ENCODE measurements at regions not wholly inside any gene's neighbourhood (a gene's known extent, or its start where the extent isn't known, plus 50 kb on each side); places are given as distances from the start of the nearest gene placed in this dataset.
"Not testable (repeated sequence)": the region's sequence is repeated elsewhere in the genome, so short reads cannot be mapped to it uniquely, and the experiment has no call there.

- no peaks in the 10 kb centered on the region for H3K9me3 ChIP-seq
- no peaks in the 10 kb centered on the region for H3K4me1 ChIP-seq
- DNase-seq (no peak), FAIRE-seq (no peak), ATAC-seq (no peak)
- no peak overlapping the region for H3K4me3 ChIP-seq
- no peak overlapping the region for H3K27ac ChIP-seq
- intact Hi-C loops (cut with DNase I): no loop called here
- 78 to 80% methylated on average over 5 of the region's 5 CpGs for WGBS, 2 donors
- no peaks in the 10 kb centered on the region for H3K36me3 ChIP-seq
- no peak for TF ChIP-seq CTCF (IDR thresholded peaks at IDR 0.05)
- H3K27me3 ChIP-seq: no peaks in the 10 kb centered on the region
Measured at GRCh38 chr6:125446011-125446410, 144.2 kb upstream of the HDDC2 start.

GRCh38 chr6:125451750-125452149 lies 150.0 kb upstream of the HDDC2 start:
- H3K36me3 ChIP-seq: no peaks in the 10 kb centered on the region
- FAIRE-seq: no peak
- H3K9me3 ChIP-seq: no peaks in the 10 kb centered on the region
- no peaks in the 10 kb centered on the region for H3K27me3 ChIP-seq
- no peaks in the 10 kb centered on the region for H3K4me1 ChIP-seq
- WGBS, 2 donors: 19 to 33% methylated on average over 2 of the region's 2 CpGs
- no peak for DNase-seq
- no peak for TF ChIP-seq CTCF (IDR thresholded peaks at IDR 0.05)
- intact Hi-C loops (cut with DNase I): no loop called here
- no peak for ATAC-seq
- no peak overlapping the region for H3K27ac ChIP-seq
- no peak overlapping the region for H3K4me3 ChIP-seq

GRCh38 chr6:125453516-125453915 lies 151.7 kb upstream of the HDDC2 start:
- WGBS, 2 donors: 54 to 60% methylated on average over 4 of the region's 4 CpGs
- no peaks in the 10 kb centered on the region for H3K9me3 ChIP-seq
- intact Hi-C loops (cut with DNase I): no loop called here
- ATAC-seq: no peak
- TF ChIP-seq CTCF (IDR thresholded peaks at IDR 0.05): no peak
- H3K27ac ChIP-seq: no peak overlapping the region
- no peak for DNase-seq
- no peaks in the 10 kb centered on the region for H3K27me3 ChIP-seq
- FAIRE-seq: no peak
- H3K4me3 ChIP-seq: no peak overlapping the region
- no peaks in the 10 kb centered on the region for H3K4me1 ChIP-seq
- no peaks in the 10 kb centered on the region for H3K36me3 ChIP-seq

- ATAC-seq (no peak), DNase-seq (no peak), FAIRE-seq (no peak)
- 88% methylated on average over 1 of the region's 1 CpG for WGBS, 2 donors
- H3K27me3 ChIP-seq: no peaks in the 10 kb centered on the region
- no peak for TF ChIP-seq CTCF (IDR thresholded peaks at IDR 0.05)
- H3K36me3 ChIP-seq: no peaks in the 10 kb centered on the region
- no peaks in the 10 kb centered on the region for H3K4me1 ChIP-seq
- H3K9me3 ChIP-seq: no peaks in the 10 kb centered on the region
- no peak overlapping the region for H3K27ac ChIP-seq
- H3K4me3 ChIP-seq: no peak overlapping the region
- intact Hi-C loops (cut with DNase I): no loop called here
Measured at GRCh38 chr6:125454351-125454750, 152.6 kb upstream of the HDDC2 start.

GRCh38 chr6:125458493-125458892 lies 156.7 kb upstream of the HDDC2 start:
- H3K27me3 ChIP-seq; H3K9me3 ChIP-seq; ATAC-seq; FAIRE-seq; H3K36me3 ChIP-seq; intact Hi-C loops (cut with DNase I); H3K4me1 ChIP-seq; H3K4me3 ChIP-seq; H3K27ac ChIP-seq; DNase-seq: not testable (repeated sequence)
- 80 to 90% methylated on average over 1 of the region's 1 CpG for WGBS, 2 donors

- DNase-seq; intact Hi-C loops (cut with DNase I); H3K27ac ChIP-seq; H3K4me1 ChIP-seq; H3K27me3 ChIP-seq; ATAC-seq; H3K4me3 ChIP-seq; H3K36me3 ChIP-seq; FAIRE-seq; H3K9me3 ChIP-seq: not testable (repeated sequence)
- WGBS, 2 donors: 68 to 90% methylated on average over 1 of the region's 1 CpG
Measured at GRCh38 chr6:125465332-125465731, 163.6 kb upstream of the HDDC2 start.
